Kidney (tissue), 13 donors: ENCODE measurements at regions not wholly inside any gene's neighbourhood (a gene's known extent, or its start where the extent isn't known, plus 50 kb on each side); places are given as distances from the start of the nearest gene placed in this dataset.
"Not testable (repeated sequence)": the region's sequence is repeated elsewhere in the genome, so short reads cannot be mapped to it uniquely, and the experiment has no call there.

Experiments used
- DNase-seq, 5 donors: peaks; one replicate each; pipeline ENCODE4 v3.0.0-alpha.2; 2013 to 2020
- FAIRE-seq: peaks from 2 replicates; lab custom pipeline; 2012; peaks lifted over from hg19 to GRCh38; lab: Jason Lieb, UNC
- H3K27ac ChIP-seq, 2 donors: one replicate each; pipeline ENCODE4 v1.7.0; 2013; ENCODE audit warnings: low read depth in 2 of 2, low read length in 2 of 2, inconsistent platforms in 1 of 2
- H3K27me3 ChIP-seq: one replicate; pipeline ENCODE4 v1.7.1; 2013; ENCODE audit warnings: low read length, inconsistent platforms; ENCODE audit not compliant: control insufficient read depth, insufficient read depth
- H3K36me3 ChIP-seq, 3 donors: one replicate each; pipeline versions ENCODE4 v1.7.0 to v1.7.1; 2013; ENCODE audit warnings: low read length in 3 of 3, control low read depth in 1 of 3, inconsistent platforms in 1 of 3; ENCODE audit not compliant: insufficient read depth in 3 of 3, control insufficient read depth in 2 of 3
- H3K4me1 ChIP-seq, 3 donors: one replicate each; pipeline versions ENCODE4 v1.7.0 to v1.7.1; 2013; ENCODE audit warnings: low read length in 3 of 3, inconsistent platforms in 1 of 3, low read depth in 1 of 3; ENCODE audit not compliant: control insufficient read depth in 2 of 3, insufficient read depth in 2 of 3
- H3K4me3 ChIP-seq, 3 donors: one replicate each; pipeline versions ENCODE4 v1.7.0 to v1.8.1; 2013; ENCODE audit warnings: low read length in 3 of 3, control low read depth in 1 of 3, inconsistent platforms in 1 of 3
- H3K9ac ChIP-seq, 3 donors: one replicate each; pipeline versions ENCODE4 v1.7.0 to v1.7.1; 2013; ENCODE audit warnings: low read length in 3 of 3, control low read depth in 1 of 3, inconsistent platforms in 1 of 3
- H3K9me3 ChIP-seq, 3 donors: one replicate each; pipeline versions ENCODE4 v1.7.0 to v1.7.1; 2013; ENCODE audit warnings: low read length in 3 of 3, control low read depth in 1 of 3, inconsistent platforms in 1 of 3; ENCODE audit not compliant: control insufficient read depth in 2 of 3, insufficient read depth in 1 of 3
- CTCF ChIP-seq: IDR thresholded peaks from 3 replicates; pipeline ENCODE4 v1.5.1; 2012; ENCODE audit warnings: mild to moderate bottlenecking, moderate library complexity, borderline replicate concordance; ENCODE audit not compliant: insufficient read depth; ENCODE audit errors: extremely low read depth
- intact Hi-C: fragments of 100-400 bp; cut with DNase I; formaldehyde crosslinking; loops from one replicate; pipeline ENCODE4 v1.11.1; 2022
- donor health status: control.
- donor health status: control.
- donor health status: control.
- donor health status: control.
- donor health status: control.
- donor health status: DM: yes; HTN: yes; CAD: no.
- donor health status: Normal renal cell carcinoma (clear cell type).

- H3K4me1 ChIP-seq, H3K9me3 ChIP-seq, intact Hi-C loops, H3K9ac ChIP-seq, H3K27ac ChIP-seq, H3K4me3 ChIP-seq, H3K36me3 ChIP-seq, H3K27me3 ChIP-seq, FAIRE-seq, DNase-seq: not testable (repeated sequence)
These were observed 154.4 kb downstream of the GOSR1 start for GRCh38 chr17:30631651-30632050.

- DNase-seq, H3K4me3 ChIP-seq, H3K9me3 ChIP-seq, FAIRE-seq, intact Hi-C loops, H3K27me3 ChIP-seq, H3K36me3 ChIP-seq, H3K4me1 ChIP-seq, H3K9ac ChIP-seq, H3K27ac ChIP-seq: not testable (repeated sequence)
These were observed 148.2 kb downstream of the GOSR1 start for GRCh38 chr17:30625380-30625779.

- intact Hi-C loops, FAIRE-seq, H3K27me3 ChIP-seq: not testable (repeated sequence)
These were observed 147.0 kb downstream of the GOSR1 start for GRCh38 chr17:30624180-30624579.

GRCh38 chr17:30609682-30610081, 132.5 kb downstream of the GOSR1 start:
- intact Hi-C loops, H3K9ac ChIP-seq, H3K27ac ChIP-seq, H3K9me3 ChIP-seq, DNase-seq, FAIRE-seq, H3K4me1 ChIP-seq, H3K36me3 ChIP-seq, H3K27me3 ChIP-seq, H3K4me3 ChIP-seq: not testable (repeated sequence)

More at GRCh38 chr17:30624180-30624579, 147.0 kb downstream of the GOSR1 start:
- not testable (repeated sequence) for H3K9me3 ChIP-seq, H3K4me1 ChIP-seq, H3K4me3 ChIP-seq, H3K9ac ChIP-seq, H3K27ac ChIP-seq, H3K36me3 ChIP-seq, DNase-seq

- no peaks in the 10 kb centered on the region for H3K27me3 ChIP-seq
- no peaks in the 10 kb centered on the region for H3K9me3 ChIP-seq
- no peak overlapping the region for H3K4me3 ChIP-seq
- intact Hi-C loops: no loop called here
- no peak for TF ChIP-seq CTCF
- no peak overlapping the region for H3K9ac ChIP-seq
- H3K4me1 ChIP-seq: no peaks in the 10 kb centered on the region
- no peak overlapping the region for H3K27ac ChIP-seq
- H3K36me3 ChIP-seq: no peaks in the 10 kb centered on the region
- FAIRE-seq (no peak), DNase-seq (no peak)
These were observed 128.3 kb downstream of the GOSR1 start for GRCh38 chr17:30605523-30605922.
